Superior temporal gyrus (tissue), 1 donor: ENCODE measurements at regions not wholly inside any gene's neighbourhood (a gene's known extent, or its start where the extent isn't known, plus 50 kb on each side); places are given as distances from the start of the nearest gene placed in this dataset.

Experiments
- DNase-seq: peaks from one replicate; pipeline ENCODE4 v3.0.0-alpha.2; 2016; ENCODE audit errors: extremely low spot score

DNA sequence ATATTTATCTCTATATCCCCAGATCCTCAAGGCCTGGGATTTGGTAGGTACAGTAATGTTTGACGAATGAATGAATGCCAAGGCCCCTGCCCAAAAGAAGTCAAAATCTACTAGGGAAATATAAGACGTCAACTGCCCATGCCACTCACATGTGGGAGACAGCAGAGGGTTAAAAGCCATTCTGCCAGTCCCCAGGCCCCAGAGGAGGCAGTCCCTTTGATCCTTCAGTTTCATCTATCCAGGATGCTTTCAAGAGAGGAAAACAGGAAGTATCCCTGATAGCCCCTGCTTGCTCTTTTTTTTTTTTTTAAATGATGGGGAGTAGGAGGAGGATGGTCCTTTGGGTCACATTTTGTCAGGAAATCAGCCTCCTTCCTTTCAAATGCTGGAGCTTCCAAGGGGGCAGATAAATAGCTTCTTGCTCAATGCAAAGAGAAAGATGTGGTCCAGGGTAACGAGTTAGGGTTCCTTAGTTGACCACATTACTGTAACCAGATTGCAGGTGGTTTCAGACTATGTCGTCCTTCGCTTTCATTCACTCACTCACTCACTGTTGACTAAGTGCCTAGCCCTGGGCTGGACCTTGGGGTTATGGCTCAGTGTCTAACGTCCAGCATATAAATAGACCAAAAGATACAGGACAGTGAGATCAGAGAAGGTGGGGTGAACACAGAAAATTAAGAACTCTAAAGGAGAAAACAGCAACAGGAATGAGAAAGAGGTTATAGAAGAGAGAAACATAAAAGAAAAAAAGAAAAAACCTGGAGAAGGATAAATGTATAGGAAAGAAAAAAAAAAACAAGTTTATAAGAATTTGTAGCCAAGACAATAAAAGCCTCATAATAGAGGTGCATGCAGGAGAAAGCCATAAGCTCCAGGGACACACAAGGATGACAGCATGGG, 64.6 kb upstream of the PIM1 start:
- DNase-seq, result no peak

- DNase-seq, result no peak
Observed at GRCh38 chr6:37106051-37106363, 63.9 kb upstream of the PIM1 start.

DNA sequence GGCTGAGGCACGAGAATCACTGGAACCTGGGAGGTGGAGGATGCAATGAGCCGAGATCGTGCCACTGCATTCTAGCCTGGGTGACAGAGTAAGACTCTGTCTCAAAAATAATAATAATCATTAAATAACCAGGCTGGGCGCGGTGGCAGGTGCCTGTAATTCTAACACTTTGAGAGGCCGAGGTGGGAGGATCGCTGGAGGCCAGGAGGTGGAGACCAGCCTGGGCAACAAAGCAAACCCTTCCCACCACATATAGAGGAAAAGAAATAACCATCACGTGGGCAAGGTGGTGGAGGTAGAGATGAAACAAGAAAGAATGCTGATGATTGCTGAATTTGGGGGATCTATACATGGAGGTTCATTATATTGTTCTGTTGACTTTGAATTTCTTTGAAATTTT, 63.4 kb upstream of the PIM1 start:
- DNase-seq, result no peak

DNA sequence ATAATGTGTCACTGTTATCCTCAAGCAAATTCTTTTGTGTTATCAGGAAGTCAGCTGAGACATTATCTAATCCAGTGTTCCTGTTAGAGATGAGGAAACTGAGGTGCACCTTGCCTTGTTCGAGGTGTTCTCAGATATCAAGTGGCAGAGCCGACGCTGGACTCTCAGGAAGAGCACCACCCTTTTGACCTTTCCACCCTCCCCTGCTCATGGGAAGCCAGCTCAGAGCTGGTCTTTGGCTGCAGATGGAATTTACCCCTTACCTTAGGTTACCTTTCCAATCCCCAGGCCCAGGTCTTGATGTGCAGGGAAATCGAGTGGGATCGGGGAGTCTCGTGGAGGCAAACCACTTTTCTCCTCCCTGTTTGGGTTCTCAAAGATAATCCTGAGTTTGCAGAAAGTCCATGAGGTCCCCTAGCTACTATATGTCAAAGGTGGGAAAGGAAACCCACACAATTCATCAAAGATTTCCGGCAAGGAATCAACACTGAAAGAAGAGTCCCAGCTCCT, 62.9 kb upstream of the PIM1 start:
- no peak for DNase-seq

GRCh38 chr6:37109714-37110499, 60.0 kb upstream of the PIM1 start:
- DNase-seq, result no peak

GRCh38 chr6:37110500-37111461, 59.2 kb upstream of the PIM1 start:
- no peak for DNase-seq

DNA sequence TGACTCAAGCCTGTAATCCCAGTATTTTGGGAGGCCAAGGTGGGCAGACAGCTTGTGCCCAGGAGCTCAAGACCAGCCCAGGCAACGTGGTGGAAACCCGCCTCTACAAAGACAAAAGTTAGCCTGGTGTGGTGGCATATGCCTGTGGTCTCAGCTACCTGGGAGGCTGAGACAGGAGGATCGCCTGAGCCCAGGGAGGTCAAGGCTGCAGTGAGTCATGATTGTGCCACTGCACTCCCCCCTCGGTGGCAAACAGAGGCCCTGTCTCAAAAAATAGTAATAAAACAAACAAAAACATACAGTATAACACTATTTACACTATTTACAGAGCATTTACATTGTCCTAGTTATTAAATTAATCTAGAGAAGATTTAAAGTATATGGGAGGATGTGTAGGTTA, 56.0 kb upstream of the PIM1 start:
- DNase-seq, result no peak

DNA sequence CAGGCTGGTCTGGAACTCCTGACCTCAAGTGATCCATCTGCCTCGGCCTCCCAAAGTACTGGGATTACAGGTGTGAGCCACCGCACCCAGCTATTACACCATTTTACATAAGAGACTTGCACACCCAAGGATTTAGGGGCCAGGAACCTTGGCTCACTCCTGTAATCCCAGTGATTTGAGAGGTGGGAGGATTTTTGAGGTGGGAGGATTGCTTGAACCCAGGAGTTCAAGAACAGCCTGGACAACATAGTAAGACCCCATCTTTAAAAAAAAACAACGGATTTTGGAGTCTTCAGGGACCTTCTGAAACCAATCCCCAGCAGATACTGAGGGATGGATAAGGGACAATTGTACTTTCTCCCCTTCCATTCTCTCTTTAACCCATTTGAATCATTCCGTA, 55.3 kb upstream of the PIM1 start:
- DNase-seq, result no peak

DNA sequence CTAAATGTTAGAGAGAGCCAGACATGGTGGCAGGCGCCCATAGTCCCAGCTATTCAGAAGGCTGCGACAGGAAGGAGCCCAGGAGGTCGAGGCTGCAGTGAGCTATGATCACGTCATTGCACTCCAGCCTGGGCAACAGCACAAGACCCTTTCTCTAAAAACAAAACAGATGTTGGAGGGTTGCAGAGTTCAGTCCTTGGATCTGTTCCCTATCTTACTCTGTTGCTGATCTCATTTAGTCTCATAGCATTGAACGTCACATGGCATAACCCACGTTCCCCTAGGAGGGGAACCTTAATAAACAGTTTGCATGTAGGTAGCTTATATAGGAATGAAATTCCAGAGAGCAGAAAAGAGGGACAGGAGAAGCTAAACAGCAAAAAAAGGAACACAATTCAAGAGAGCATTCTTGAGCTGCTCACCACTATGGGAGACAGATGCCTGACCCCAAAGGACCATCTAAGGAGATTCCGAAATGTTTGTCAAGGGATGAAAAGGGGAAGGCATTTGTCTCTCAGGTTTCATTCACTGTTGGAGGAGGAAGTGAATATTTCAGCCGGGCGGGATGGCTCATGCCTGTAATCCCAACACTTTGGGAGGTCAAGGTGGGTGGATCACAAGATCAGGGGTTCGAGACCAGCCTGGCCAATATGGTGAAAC, 54.6 kb upstream of the PIM1 start:
- no peak for DNase-seq

DNA sequence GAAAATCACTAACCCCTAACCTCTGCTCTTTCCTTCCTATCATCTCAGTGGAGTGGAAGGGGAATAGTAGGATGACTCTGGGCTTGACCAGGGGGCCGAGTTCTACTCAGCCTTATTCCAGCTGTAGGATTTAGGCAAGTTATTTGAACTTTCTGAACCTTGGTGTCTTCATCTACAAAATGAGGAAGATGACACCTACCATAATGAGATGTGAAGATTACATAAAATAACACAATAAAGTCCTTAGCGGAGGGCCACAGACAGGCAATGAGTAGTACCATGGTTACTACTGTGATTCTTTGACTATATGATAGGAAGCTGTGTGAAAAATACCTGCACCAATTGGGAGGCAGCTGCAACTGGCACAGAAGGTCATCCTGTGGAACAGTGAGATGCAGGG, 53.6 kb upstream of the PIM1 start:
- no peak for DNase-seq

DNA sequence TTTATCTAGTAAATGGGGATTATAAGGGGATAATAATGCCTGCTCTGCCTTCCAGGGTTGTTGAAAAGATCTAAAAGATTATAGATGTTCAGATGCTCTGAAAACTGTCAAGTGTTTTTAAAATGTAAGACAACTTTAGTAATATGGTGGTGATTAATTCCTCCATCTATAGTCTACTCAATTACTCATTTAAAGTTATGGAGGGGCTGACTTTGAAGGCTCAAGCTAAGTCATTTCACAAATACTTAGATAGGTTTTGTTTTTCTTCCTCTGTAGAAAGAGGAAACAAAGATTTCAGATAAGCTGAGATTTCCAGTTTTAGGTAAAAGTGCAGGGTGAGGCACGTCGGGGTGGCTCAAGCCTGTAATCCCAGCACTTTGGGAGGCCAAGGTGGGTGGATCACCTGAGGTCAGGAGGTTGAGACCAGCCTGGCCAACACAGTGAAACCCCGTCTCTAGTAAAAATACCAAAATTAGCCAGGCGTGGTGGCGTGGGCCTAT, 50.5 kb upstream of the PIM1 start:
- DNase-seq, result no peak
